ENCODE measurements at regions not wholly inside any gene's neighbourhood (a gene's known extent, or its start where the extent isn't known, plus 50 kb on each side); places are given as distances from the start of the nearest gene placed in this dataset.

DNA sequence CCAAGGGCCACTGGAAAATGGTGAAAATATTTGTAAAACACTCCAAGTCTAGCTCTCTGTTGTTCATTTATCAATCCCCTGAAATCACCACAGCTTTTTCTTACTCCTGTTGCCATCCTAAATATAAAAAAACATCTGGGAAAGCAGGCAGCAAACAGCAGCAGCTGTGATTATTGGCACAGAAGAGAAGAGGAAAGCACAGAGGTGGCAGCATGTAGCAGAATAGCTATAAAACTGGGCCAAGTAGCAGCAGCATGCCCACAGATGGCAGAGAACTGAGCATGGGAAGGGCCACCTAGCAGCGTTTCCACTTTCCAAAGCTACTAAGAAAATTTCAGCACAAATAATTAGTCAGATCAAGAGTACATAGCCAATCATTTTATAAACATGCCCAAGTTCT, 307.2 kb downstream of the SLC7A11 start:
- no peak for FAIRE-seq
- H3K79me2 ChIP-seq (ENCODE audit: control insufficient read depth, insufficient read depth, low read length), result no peaks in the 10 kb centered on the region

More for the DNA sequence above, 307.2 kb downstream of the SLC7A11 start:
- TF ChIP-seq EZH2 (IDR thresholded peaks at IDR 0.05; ENCODE audit: borderline replicate concordance, low read depth, low read length, severe bottlenecking) (no peak), JUN (IDR thresholded peaks at IDR 0.05; ENCODE audit: borderline replicate concordance, insufficient read depth, insufficient read length, low read depth) (no peak), GATA2 (IDR thresholded peaks at IDR 0.05; ENCODE audit: insufficient read depth, insufficient read length, low read depth, low read length) (no peak), MYC (IDR thresholded peaks at IDR 0.05; ENCODE audit: low read depth, low read length) (no peak), POLR2A (IDR thresholded peaks at IDR 0.05; ENCODE audit: low read depth, low read length) (no peak), FOS (IDR thresholded peaks at IDR 0.05; ENCODE audit: borderline replicate concordance, insufficient read depth, low read length) (no peak), POLR2AphosphoS5 (IDR thresholded peaks at IDR 0.05; ENCODE audit: insufficient read depth, low read depth, low read length) (no peak)
- TF ChIP-seq, protein P1, sequence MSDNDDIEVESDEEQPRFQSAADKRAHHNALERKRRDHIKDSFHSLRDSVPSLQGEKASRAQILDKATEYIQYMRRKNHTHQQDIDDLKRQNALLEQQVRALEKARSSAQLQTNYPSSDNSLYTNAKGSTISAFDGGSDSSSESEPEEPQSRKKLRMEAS (IDR thresholded peaks at IDR 0.05; ENCODE audit: insufficient read depth, insufficient read length), result no peak
- TF ChIP-seq, protein P2, sequence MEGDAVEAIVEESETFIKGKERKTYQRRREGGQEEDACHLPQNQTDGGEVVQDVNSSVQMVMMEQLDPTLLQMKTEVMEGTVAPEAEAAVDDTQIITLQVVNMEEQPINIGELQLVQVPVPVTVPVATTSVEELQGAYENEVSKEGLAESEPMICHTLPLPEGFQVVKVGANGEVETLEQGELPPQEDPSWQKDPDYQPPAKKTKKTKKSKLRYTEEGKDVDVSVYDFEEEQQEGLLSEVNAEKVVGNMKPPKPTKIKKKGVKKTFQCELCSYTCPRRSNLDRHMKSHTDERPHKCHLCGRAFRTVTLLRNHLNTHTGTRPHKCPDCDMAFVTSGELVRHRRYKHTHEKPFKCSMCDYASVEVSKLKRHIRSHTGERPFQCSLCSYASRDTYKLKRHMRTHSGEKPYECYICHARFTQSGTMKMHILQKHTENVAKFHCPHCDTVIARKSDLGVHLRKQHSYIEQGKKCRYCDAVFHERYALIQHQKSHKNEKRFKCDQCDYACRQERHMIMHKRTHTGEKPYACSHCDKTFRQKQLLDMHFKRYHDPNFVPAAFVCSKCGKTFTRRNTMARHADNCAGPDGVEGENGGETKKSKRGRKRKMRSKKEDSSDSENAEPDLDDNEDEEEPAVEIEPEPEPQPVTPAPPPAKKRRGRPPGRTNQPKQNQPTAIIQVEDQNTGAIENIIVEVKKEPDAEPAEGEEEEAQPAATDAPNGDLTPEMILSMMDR (IDR thresholded peaks at IDR 0.05; ENCODE audit: extremely low read depth in 1 of 2, insufficient read depth in 1 of 2, low read depth in 1 of 2, low read length in 2 of 2), result no peak
- no peaks in the 10 kb centered on the region for H3K4me1 ChIP-seq (ENCODE audit: control insufficient read depth, extremely low read depth, insufficient read depth, low read length)
- CTCF ChIA-PET, result interaction anchor here (1.0 to 2.0 kb wide), 3 partner anchors 10 to 27 kb away, joined by 3 to 8 read pairs (median 4); no protein-coding TSS in a partner anchor
- no peak overlapping the region for H3K27ac ChIP-seq (ENCODE audit: insufficient read depth, low read depth, low read length)
- no peaks in the 10 kb centered on the region for H3K9me3 ChIP-seq (replicated peaks; ENCODE audit: control insufficient read depth, insufficient read depth, low read length)
- BruUV-seq (replicated peaks), result no TSS peak
- DNase-seq (ENCODE audit: low read depth, low spot score), result no peak
- dilution Hi-C loops (cut with MboI; ENCODE audit: extremely low pct_ligation_motif_present, low sequenced_read_pairs) (no loop called here), intact Hi-C loops (cut with micrococcal nuclease) (no loop called here)
- no peak overlapping the region for H3K9ac ChIP-seq (replicated peaks; ENCODE audit: extremely low read depth, insufficient read depth, low read length)
- no peaks in the 10 kb centered on the region for H4K20me1 ChIP-seq (replicated peaks; ENCODE audit: control insufficient read depth, extremely low read depth, insufficient read depth, low read length)
- H3K4me2 ChIP-seq (ENCODE audit: insufficient read depth, low read length), result no peak overlapping the region
- no peak overlapping the region for H3K4me3 ChIP-seq (replicated peaks in 1 of 3; ENCODE audit: insufficient read depth in 1 of 3, low read depth in 1 of 3, low read length in 3 of 3)
- no peaks in the 10 kb centered on the region for H3K27me3 ChIP-seq (ENCODE audit: control insufficient read depth in 2 of 2, insufficient read depth in 2 of 2, low read length in 2 of 2)
- H2AFZ ChIP-seq (ENCODE audit: low read depth, low read length), result no peak overlapping the region
- H3K36me3 ChIP-seq (ENCODE audit: control insufficient read depth in 2 of 2, extremely low read depth in 1 of 2, insufficient read depth in 2 of 2, low read length in 2 of 2), result no peaks in the 10 kb centered on the region
- no peaks in the 10 kb centered on the region for H3K9me1 ChIP-seq (replicated peaks; ENCODE audit: control insufficient read depth, extremely low read depth, insufficient read depth, low read length)
- POLR2A ChIA-PET, result no interaction called here

All from endothelial cell of umbilical vein (primary cell).